HG03521 (cell line): ENCODE measurements at regions not wholly inside any gene's neighbourhood (a gene's known extent, or its start where the extent isn't known, plus 50 kb on each side); places are given as distances from the start of the nearest gene placed in this dataset.
"Not testable (repeated sequence)": the region's sequence is repeated elsewhere in the genome, so short reads cannot be mapped to it uniquely, and the experiment has no call there.

Experiments
- ATAC-seq: cut with Tn5 transposase; IDR thresholded peaks from one replicate; pipeline ENCODE4 v1.9.1; 2021; ENCODE audit warnings: mild to moderate bottlenecking, moderate library complexity; ENCODE audit not compliant: unreplicated experiment

DNA sequence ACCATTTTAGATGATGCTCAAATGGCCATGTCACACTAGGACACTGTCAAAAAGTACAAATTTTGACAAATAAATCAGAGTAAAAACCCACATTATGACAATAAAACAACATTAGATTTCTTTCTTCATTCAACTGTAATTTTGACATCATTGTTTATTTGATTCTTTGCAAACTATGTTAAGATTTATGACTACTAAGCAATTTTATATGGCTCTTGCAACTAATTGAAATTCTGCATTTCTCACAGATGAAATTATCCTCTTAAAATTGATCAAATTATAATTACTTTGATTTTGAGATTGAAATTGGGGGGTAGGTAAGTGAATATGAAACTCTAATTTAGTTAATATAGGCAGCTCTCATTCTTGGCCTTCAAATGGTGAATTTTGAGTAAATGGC, 59.8 kb downstream of the ATOH1 start:
- ATAC-seq = no peak

DNA sequence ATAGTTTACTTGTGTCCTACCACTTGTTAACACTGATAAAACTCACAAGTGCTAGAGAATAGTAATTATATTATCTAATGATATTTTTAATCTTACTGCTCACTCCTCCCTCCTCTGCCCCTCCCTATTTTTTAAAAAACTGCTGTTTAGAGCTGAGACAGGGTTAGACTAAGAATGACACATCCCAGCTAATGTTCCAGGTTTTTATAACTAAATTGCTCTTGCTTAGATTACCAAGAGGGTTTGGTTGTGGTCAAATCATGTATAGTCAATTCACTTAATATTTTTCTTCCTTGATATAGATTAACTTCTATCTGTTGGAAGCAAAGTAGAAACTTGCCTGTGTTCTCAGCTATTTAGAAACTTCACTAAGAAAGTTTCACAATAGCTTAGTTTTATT, 60.2 kb downstream of the ATOH1 start:
- ATAC-seq = no peak

DNA sequence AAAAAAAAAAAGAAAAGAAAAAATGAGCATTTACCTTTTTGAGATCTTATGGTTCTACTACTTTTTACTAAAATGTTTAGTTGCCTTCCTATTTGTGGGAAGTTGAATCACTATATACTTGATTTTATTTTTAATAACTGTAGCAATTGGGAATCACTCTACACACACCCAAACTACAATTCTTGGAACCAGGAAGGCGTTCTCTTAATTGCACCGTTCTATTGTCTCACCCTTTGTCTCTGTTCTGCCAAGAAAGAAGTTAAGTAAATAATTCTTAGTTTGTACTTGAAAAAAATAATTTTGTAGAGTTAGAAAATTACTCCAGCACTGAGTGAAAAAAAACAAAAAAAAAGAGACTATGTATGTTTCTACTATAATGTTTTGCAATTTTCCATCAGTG, 62.7 kb downstream of the ATOH1 start:
- no peak for ATAC-seq

DNA sequence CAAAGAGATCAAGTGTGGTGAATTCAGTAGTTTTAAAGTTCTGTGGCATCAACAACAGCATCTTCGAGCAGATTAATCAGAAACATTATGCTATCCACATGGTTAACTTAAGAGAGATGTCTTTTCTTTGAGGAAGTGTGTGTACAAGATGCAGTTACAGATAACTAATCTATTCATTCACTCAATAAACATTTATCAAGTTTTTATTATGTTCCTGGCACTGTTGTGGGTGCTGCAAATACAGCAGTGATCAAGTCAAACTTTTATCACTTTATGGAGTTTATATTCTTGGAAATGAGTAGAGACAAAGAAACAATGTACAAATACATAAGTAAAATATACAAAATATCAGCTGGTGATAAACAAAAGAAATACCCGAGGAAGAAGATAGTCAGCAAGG, 66.4 kb downstream of the ATOH1 start:
- no peak for ATAC-seq

DNA sequence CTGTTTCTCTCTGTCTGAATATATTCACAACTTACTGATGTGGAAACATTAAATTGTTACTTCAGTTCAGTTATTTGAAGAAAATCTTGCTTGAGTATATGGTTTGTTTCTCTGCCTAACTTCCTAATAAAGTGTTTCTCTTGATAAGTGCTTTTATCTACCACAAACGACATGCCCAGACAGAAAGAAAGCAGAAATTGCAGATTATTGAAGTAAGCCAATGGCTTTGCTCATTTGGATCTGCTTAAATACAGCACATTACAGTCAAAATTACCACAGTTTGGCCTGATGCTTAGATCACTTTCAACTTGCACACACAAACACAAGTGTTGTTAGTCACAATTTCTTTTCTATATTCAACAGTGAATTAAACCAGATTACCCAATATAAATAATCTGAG, 68.0 kb downstream of the ATOH1 start:
- ATAC-seq = no peak

DNA sequence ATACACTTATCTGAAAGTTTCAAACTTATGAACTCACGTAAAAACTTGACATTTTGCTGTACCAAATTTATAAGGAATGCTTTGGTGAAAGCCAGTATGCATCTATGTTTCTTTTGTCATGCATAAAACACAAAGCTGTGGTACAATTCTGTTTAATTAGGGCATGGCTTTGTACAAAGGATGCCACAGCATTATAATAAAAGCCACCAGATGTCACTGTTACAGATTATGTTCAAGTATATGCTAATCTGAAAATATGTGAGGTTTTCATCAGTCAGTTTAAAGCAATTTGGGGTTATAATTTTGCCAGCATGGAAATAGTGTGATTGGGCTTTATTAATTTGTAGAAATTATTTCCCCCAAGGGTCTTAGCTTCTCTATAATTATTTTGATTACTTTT, 69.0 kb downstream of the ATOH1 start:
- ATAC-seq = no peak

DNA sequence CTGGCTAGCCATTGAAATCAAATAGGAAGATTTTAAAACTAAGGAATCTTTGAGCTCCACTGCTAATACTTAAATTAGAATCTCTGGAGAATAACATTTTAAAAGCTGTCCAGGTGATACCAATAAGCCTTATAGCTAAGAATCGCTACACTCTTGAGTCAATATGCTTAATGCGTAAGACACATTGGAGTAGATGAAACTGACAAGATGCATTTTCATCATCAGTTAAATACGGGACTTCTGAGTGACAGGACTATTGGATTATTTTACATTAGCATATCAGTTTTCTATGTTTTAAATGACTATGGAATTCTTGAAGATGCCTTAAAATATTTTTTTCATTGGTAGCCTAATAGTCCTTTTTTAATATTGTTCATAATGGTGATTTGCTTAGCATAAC, 80.2 kb downstream of the ATOH1 start:
- no peak for ATAC-seq

DNA sequence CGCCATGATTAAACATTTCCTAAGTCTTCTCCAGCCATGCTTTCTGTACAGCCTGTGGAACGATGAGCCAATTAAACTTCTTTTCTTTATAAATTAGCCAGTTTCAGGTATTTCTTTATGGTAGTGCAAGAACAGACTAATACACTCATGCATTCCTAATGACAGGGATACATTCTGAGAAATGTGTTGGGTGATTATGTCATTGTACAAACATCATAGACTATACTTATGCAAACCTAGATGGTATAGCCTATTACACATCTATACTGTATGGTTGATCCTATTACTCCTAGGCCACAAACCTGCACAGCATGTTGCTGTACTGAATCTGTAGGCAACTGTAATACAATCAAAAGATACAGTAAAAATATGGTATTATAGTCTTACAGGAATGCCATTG, 83.1 kb downstream of the ATOH1 start:
- ATAC-seq = no peak

DNA sequence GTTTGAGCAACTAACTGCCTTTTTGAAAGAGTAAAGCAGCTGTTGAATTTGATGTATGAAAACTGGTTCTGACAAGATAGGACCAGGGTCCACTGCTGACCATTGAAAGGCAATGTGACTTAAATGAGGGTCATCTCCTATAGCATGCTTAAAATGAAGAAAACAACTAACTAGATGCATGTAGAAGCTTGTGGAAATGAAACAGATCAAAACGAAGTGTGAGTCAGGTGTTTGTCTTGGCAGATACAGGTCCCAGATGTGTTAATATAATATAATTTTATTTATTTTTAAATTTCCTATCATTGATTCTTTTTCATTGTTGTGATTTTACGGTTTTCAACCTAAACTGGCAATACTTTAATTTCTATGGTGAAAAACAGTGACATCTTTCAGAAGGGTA, 83.6 kb downstream of the ATOH1 start:
- no peak for ATAC-seq

DNA sequence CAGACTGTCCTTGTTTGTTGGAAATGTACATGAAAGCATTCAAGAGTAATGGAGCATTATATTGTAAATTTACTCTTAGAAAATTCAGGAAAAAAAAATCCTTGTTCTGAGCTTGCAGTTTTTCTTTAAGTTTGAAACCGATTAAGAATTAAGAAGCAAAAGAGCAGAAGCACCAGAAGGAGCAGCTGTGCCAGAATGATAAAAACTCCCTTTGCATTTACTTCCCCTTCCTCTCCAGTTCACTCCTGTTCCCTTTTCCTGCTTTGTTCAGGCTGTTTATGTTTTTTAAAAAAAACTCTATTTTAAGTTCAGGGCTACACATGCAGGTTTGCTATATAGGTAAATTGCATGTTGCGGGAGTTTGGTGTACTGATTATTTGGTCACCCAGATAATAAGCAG, 90.3 kb downstream of the ATOH1 start:
- no peak for ATAC-seq

DNA sequence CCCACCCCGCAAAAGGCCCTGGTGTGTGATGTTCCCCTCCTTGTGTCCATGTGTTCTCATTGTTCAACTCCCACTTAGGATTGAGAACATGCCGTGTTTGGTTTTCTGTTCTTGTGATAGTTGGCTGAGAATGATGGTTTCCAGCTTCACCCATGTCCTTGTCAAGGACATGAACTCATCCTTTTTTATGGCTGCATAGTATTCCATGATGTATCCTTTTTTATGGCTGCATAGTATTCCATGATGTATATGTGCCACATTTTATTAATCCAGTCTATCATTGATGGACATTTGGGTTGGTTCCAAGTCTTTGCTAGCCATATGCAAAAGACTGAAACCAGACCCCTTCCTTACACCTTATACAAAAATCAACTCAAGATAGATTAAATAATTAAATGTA, 95.0 kb downstream of the ATOH1 start:
- ATAC-seq = not testable (repeated sequence)

DNA sequence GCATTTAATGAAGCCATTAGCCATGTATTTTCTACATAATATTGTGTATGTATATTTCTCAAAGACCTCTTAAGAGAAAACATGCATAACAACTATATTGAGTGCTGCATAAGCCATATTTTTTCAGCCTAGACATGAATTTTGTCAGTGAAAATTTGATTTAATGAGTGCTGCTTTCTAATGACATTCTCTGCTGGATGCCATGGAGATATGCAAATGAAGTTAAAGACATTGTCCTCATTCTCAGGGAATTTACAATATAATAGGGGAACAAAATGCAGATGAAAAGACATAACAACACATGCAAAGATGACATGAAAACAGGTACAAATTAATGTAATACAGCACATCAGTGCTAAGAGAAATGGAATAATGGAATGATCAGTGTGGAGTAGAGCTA, 118.7 kb downstream of the ATOH1 start:
- ATAC-seq = no peak

DNA sequence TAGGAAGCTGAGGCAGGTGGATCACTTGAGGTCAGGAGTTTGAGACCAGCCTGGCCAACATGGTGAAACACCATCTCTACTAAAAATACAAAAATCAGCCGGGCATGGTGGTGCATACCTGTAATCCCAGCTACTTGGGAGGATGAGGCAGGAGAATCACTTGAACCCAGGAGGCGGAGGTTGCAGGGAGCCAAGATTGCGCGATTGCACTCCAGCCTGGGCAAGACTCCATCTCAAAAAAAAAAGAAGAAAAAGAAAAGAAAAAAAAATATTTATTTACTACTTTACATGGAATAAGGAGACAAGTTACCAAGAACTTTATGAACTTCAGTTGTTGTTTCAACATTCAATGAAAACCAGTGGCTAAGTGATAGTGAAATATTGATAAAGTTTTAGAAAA, 121.7 kb downstream of the ATOH1 start:
- not testable (repeated sequence) for ATAC-seq

DNA sequence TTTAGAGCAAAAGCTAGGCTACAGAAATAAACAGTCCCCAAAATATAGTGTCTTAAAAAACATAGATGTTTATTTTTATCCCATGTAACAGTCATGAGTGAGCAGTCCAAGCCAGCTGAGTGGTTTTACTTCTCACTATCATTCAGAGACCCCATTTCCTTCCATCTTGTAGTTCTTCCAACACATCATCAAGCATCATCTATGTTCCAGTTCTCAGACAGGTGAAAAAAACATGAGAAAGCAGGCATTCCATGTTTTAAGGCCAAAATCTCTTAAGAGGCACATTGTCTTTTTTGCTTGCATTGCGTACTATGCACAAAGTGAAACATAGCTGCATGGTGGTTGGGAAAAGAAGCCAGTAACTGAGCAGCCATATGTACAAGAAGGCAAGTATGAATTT, 128.6 kb downstream of the ATOH1 start:
- no peak for ATAC-seq

DNA sequence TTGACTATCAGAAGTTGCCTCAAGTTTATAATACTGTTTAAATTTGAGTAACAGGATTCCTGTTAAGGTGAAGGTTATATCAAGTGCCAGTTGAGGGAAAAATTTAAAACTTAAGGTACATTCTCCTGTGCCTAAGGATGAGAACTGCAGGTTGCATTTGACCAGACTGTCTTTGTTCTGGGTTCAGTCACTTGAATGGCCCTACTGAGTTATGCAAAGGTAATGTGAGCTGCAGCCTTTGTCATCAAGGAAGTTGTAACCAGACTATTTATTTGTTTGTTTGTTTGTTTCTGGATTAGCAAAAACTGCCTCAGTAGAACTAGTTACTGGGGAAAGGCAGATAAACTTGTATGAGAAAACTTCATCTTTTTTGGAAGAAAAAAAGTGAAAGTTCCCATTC, 131.9 kb downstream of the ATOH1 start:
- ATAC-seq = no peak

DNA sequence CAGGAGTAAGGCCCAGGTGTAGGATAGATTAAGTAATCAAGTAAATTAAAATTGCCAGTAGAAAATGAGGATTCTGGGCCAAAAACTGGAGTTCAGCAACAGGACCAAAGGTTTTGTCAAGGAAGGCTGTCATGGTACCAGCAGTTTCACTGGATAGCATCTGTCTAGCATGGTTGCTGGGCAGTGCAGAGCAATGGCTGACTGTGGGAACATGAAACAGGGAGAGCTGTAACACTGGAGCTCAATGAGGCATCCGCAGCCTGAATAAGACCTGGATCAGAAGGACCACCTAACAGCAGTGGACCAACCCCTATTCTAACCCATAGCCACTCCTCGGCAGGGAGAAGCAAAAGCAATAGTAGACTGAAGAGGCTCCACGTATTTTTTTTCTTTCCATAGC, 132.4 kb downstream of the ATOH1 start:
- ATAC-seq = no peak

DNA sequence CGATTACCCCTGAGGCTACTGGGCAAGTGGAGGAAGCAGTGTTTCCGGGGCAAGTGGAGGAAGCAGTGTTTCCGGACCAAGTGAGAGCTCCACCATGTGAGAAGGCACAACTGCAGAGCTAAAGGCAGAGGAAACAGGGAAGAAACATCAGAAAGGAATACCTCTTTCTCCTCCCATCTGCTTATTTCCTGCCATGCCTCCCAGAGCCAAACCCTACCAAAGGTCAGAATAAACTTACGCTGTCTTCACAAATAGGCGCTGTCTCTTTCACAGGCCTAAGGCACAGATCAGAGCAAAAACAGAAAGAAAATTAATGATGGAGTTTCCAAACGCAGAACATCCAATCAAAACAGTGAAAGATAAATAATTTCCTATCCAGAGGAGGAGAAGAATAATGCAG, 153.0 kb downstream of the ATOH1 start:
- ATAC-seq = no peak

DNA sequence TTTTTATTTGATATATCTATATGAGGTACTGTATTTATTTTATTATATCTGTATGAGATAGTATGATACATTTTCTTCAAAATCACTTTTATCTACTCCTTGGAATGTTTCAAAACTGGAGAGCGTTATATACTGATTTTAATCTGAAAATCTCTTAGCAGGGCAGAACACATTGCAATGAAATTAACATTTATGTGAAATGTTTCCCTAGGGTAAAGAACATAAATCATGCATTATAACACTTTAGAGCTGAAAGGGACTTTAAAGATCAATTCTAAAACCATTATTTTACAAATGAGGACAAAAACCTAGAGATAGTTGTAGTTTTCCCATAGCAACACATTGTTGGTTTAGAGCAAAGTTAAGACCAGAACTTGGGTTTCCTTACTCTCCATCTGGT, 153.7 kb downstream of the ATOH1 start:
- ATAC-seq = no peak

DNA sequence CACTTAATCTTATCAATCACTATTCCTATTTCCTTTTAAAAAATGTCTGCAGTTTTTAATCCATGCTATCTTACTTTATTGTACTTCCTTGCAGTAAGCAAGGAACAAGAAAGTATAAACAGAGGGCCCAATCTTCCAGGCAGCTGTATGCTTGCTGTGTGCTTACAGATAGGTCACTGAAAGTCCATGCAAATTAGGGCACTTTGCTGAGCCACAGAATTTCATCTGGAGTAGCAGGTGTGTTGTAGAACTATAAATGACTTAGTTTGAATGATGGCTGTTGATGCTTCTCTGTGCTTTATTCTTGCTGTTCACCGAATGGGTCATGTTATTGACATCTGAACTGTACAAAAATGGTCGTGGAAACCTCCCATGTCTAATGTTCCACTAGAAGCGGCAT, 154.6 kb downstream of the ATOH1 start:
- ATAC-seq = peak; percentile 86

DNA sequence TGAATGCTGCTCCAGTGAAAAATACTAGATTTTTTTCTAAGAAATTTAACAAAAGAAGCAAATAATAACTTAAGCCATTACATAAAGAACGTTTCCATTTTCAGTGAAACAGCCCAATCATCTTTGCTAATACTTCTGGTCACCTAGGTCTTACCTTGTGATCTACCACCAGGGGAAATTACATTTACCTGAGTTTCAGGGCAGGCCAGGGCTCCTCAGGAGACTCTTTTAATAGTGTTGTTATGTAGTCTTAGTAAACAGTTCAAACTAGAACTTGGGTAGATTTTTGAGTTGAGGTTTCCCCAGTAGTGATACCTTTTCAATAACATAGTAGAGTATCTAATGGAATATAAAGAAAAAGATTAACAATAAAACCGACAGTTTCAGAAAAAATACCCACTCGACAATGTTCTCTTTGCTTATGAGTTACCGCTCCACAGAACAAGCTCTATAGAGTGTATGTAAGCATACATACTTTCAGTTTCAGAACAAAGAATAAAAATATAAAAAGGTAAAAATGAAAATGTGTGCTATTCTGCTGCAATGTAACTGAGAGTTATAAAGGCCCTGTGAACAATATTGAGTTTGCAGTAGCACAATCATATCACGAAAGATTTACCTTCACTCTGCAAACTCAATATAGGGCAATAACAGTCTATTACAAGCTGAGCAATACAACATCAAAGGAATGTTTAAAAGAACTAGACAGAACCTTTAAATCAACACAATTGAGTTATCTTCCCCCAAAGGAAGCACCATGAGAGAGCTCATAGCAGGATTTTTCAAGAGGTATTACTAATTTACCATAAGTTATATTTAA, 165.8 kb downstream of the ATOH1 start:
- ATAC-seq = no peak

DNA sequence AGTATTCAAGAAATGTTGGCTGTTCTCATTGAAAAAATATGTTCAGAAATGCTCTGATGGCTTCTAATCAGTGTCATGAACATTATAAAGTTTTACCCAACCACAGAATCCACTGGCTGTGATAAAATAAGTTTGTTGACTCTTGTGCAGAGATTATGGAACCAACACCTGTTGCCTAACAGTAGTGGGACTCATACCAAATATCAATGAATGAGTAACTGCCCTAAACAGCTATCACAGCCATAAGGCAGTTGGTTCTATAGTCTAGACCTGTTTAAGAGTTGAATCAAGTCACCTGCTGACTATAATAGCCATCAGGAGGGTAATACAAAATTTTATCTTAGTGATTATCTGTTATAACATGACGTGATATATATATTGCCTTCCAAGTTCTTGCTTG, 168.3 kb downstream of the ATOH1 start:
- no peak for ATAC-seq

DNA sequence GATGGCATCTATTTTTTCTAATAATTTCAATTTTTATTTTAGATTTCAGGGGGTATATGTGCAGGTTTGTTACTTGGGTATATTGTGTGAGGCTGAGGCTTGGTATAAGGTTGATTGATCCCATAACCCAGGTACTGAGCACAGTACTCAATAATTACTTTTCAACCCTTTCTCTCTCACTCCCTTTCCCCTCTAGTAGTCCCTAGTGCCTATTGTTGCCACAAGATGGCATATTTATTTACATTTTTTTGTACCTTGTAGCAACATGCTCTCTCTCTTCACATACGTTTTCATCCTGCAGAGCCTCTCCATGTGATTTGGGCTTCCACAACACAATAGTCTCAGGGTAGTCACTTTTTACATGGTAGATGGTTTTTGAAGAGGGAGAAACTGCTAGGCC, 172.0 kb downstream of the ATOH1 start:
- ATAC-seq = no peak

DNA sequence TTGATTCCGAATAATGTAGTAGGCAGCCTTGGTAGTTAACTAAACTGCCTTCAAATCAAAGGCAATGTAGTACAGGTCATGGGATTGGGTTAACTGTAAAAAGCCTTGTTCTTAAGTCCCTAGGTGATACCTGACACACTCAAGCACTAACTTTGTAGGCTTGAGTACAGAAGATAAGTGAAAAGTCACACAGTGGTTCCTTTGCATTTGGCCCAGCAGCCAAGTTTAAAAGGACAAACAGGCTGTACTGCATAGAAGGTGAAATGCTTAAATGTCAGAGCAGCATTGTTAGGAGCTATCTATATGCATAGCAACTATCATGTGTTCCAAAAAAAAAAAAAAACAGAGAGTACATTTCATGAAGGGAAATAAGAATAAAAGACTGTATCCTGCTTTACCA, 178.4 kb downstream of the ATOH1 start:
- no peak for ATAC-seq
